ENCODE measurements at regions not wholly inside any gene's neighbourhood (a gene's known extent, or its start where the extent isn't known, plus 50 kb on each side); places are given as distances from the start of the nearest gene placed in this dataset.

GRCh38 chr22:27499121-27499520 lies 302.4 kb downstream of the MN1 start:
- DNase-seq (ENCODE audit: low read depth in 2 of 2), result no peak

- no peak for DNase-seq (ENCODE audit: low read depth in 2 of 2)
These were observed 300.2 kb downstream of the MN1 start for GRCh38 chr22:27501191-27501936.

GRCh38 chr22:27502327-27502726 lies 299.2 kb downstream of the MN1 start:
- no peak for DNase-seq (ENCODE audit: low read depth in 2 of 2)

GRCh38 chr22:27504360-27505253 lies 296.9 kb downstream of the MN1 start:
- no peak for DNase-seq (ENCODE audit: low read depth in 2 of 2)

GRCh38 chr22:27507111-27507611 lies 294.4 kb downstream of the MN1 start:
- DNase-seq (ENCODE audit: low read depth in 2 of 2), result no peak

- no peak for DNase-seq (ENCODE audit: low read depth in 2 of 2)
These were observed 293.5 kb downstream of the MN1 start for GRCh38 chr22:27507935-27508526.

GRCh38 chr22:27509132-27509920 lies 292.2 kb downstream of the MN1 start:
- no peak for DNase-seq (ENCODE audit: low read depth in 2 of 2)

GRCh38 chr22:27510024-27510423 lies 291.5 kb downstream of the MN1 start:
- DNase-seq (ENCODE audit: low read depth in 2 of 2), result no peak

GRCh38 chr22:27512283-27512761 lies 289.2 kb downstream of the MN1 start:
- no peak for DNase-seq (ENCODE audit: low read depth in 2 of 2)

- no peak for DNase-seq (ENCODE audit: low read depth in 2 of 2)
These were observed 288.5 kb downstream of the MN1 start for GRCh38 chr22:27513021-27513420.

- DNase-seq (ENCODE audit: low read depth in 2 of 2), result no peak
These were observed 286.7 kb downstream of the MN1 start for GRCh38 chr22:27514601-27515523.

GRCh38 chr22:27517361-27518155 lies 284.0 kb downstream of the MN1 start:
- DNase-seq (ENCODE audit: low read depth in 2 of 2), result no peak

- DNase-seq (ENCODE audit: low read depth in 2 of 2), result no peak
These were observed 282.8 kb downstream of the MN1 start for GRCh38 chr22:27518531-27519340.

GRCh38 chr22:27523711-27524110 lies 277.8 kb downstream of the MN1 start:
- no peak for DNase-seq (ENCODE audit: low read depth in 2 of 2)

GRCh38 chr22:27525711-27526110 lies 275.8 kb downstream of the MN1 start:
- no peak for DNase-seq (ENCODE audit: low read depth in 2 of 2)

- DNase-seq (ENCODE audit: low read depth in 2 of 2), result no peak
These were observed 274.7 kb downstream of the MN1 start for GRCh38 chr22:27526901-27527300.

GRCh38 chr22:27531782-27532530 lies 269.6 kb downstream of the MN1 start:
- DNase-seq (ENCODE audit: low read depth in 2 of 2), result no peak

All from stimulated activated CD4-positive, alpha-beta T cell treated with anti-CD3 and anti-CD28 coated beads, Interleukin-1b, Interleukin-23, amount 100 ng/mL, for 4 hours (primary cell).